ENCODE measurements at regions not wholly inside any gene's neighbourhood (a gene's known extent, or its start where the extent isn't known, plus 50 kb on each side); places are given as distances from the start of the nearest gene placed in this dataset.

- Mint-ChIP-seq H3K36me3 (no peaks in the 10 kb centered on the region), H3K4me1 (no peaks in the 10 kb centered on the region), H3K4me3 (no peak overlapping the region), H3K27ac (no peak overlapping the region), H3K9me3 (no peaks in the 10 kb centered on the region), H3K27me3 (peaks cover 0 to 6% (median 0%) of the 10 kb centered on the region in 5 donors)
- POLR2A ChIA-PET, result no interaction called here
- no peak for DNase-seq
- ATAC-seq, result no peak
Observed at GRCh38 chr9:105975886-105976645, 281.7 kb downstream of the TMEM38B start.

DNA sequence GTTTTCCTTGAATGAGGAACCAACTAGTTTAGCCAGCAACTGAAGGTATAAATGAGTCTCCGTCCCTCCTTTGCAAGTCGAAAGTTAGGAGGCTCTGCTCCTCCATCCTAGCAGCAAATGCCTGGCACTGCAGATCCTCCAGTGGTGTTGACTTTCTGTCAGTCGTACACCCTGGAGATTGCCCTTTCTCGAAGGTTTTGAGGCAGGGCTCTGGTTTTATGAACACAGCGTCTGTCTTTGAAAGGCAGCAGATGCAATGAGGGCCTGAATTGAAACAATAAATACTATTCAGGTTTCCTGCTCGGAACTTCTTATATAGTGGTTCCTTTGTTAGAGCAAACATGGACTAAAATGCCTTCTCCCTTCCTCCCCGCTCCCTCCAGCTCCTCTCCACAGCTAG is 284.0 kb downstream of the TMEM38B start:
- H3K27me3 Mint-ChIP-seq, result peaks cover 0 to under 1% (median 0%) of the 10 kb centered on the region in 5 donors
- no peaks in the 10 kb centered on the region for H3K36me3 Mint-ChIP-seq
- no peak overlapping the region for H3K27ac Mint-ChIP-seq
- DNase-seq, result no peak
- POLR2A ChIA-PET, result no interaction called here
- no peaks in the 10 kb centered on the region for H3K4me1 Mint-ChIP-seq
- no peaks in the 10 kb centered on the region for H3K9me3 Mint-ChIP-seq
- no peak for ATAC-seq
- H3K4me3 Mint-ChIP-seq, result no peak overlapping the region

- ATAC-seq, result no peak
- no peaks in the 10 kb centered on the region for H3K36me3 Mint-ChIP-seq
- POLR2A ChIA-PET, result no interaction called here
- no peak overlapping the region for H3K27ac Mint-ChIP-seq
- no peak for DNase-seq
- no peaks in the 10 kb centered on the region for H3K9me3 Mint-ChIP-seq
- no peak overlapping the region for H3K4me3 Mint-ChIP-seq
- H3K27me3 Mint-ChIP-seq, result no peaks in the 10 kb centered on the region
- H3K4me1 Mint-ChIP-seq, result no peaks in the 10 kb centered on the region
Observed at GRCh38 chr9:105978826-105979225, 284.5 kb downstream of the TMEM38B start.

DNA sequence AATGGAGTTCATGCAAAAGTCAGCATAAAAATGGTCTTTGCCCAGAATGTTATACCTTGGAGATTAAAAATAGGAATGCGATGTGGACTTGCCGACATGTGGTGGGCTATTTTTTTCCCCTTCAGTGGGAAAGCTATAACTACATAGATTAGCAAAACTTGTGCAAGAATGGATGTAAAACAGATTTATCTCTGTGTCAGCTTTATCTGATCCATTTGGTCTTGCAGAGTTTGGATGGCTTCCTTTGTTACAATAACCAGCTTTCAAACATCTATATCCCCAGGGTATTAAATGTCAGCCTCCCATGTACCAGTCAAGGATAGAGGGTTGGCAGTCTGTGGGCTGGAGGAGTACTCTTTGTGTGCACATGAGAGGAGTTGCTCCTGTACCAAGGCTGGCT is 284.9 kb downstream of the TMEM38B start:
- Mint-ChIP-seq H3K27ac (no peak overlapping the region), H3K9me3 (no peaks in the 10 kb centered on the region), H3K4me1 (no peaks in the 10 kb centered on the region), H3K27me3 (no peaks in the 10 kb centered on the region), H3K4me3 (no peak overlapping the region), H3K36me3 (no peaks in the 10 kb centered on the region)
- POLR2A ChIA-PET, result no interaction called here
- DNase-seq (no peak), ATAC-seq (no peak)

- Mint-ChIP-seq H3K4me3 (no peak overlapping the region), H3K9me3 (no peaks in the 10 kb centered on the region), H3K36me3 (no peaks in the 10 kb centered on the region), H3K27ac (no peak overlapping the region), H3K27me3 (no peaks in the 10 kb centered on the region), H3K4me1 (no peaks in the 10 kb centered on the region)
- POLR2A ChIA-PET, result no interaction called here
- ATAC-seq (no peak), DNase-seq (no peak)
Observed at GRCh38 chr9:105984714-105985113, 290.4 kb downstream of the TMEM38B start.

GRCh38 chr9:105993116-105993854 is 298.9 kb downstream of the TMEM38B start:
- Mint-ChIP-seq H3K4me1 (no peaks in the 10 kb centered on the region), H3K27ac (no peak overlapping the region), H3K9me3 (peaks cover 0 to 2% (median 0%) of the 10 kb centered on the region in 9 donors), H3K36me3 (no peaks in the 10 kb centered on the region), H3K27me3 (no peaks in the 10 kb centered on the region), H3K4me3 (no peak overlapping the region)
- DNase-seq (no peak), ATAC-seq (no peak)
- POLR2A ChIA-PET, result no interaction called here

DNA sequence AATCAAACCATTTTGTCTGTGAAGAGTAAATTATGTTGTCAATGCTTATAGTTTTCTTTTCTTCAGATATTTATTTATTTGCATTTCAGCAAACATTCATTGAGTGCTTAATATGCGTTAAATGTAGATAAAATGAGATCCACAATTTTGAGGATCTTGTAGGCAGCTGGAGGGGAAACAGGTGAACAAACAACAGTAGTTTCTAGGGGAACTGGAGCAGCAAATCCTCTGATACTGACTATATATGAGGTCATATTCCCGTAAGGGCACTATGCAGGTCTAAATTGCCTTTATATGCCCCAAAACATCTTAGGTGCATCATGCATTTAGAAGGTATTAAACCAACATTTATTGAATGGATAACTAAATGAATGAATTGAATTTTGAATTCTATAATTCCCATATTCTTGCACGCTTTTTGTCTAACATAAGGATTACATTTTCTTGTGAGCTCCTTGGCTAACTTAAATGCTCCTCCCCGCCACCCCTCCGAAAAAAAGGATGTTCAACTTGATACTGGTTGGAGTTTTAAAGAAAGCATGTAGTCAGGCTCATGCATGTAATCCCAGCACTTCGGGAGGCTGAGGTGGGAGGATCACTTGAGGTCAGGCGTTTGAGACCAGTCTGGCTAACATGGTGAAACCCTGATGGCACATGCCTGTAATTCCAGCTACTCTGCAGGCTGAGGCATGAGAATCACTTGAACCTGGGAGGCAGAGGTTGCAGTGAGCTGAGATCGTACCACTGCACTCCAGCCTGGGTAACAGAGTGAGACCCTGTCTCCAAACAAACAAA is 299.8 kb downstream of the TMEM38B start:
- Mint-ChIP-seq H3K36me3 (no peaks in the 10 kb centered on the region), H3K27ac (no peak overlapping the region), H3K4me1 (no peaks in the 10 kb centered on the region), H3K27me3 (no peaks in the 10 kb centered on the region), H3K4me3 (no peak overlapping the region), H3K9me3 (peaks cover 0 to 2% (median 0%) of the 10 kb centered on the region in 9 donors)
- POLR2A ChIA-PET, result no interaction called here
- ATAC-seq (no peak), DNase-seq (no peak)

DNA sequence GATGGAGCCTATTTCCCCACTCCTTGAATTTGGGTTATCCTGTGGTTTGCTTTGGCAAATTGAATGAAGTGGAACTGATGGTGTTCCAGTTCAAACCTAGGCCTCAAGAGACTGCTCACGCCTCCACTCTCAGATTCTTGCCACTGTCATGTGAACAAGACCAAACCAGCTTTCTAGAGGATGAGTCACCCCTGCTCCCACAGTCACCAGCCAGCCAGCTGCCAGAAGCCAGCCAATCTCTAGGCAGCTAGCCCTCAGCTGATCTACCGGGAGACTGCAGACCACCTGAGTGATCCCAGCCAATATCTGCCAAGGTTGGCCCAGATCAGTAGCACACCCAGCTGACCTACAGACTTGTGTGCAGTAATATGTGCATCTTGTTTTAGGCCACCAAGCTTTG is 300.6 kb downstream of the TMEM38B start:
- H3K36me3 Mint-ChIP-seq, result no peaks in the 10 kb centered on the region
- no peak for DNase-seq
- H3K4me1 Mint-ChIP-seq, result no peaks in the 10 kb centered on the region
- H3K9me3 Mint-ChIP-seq, result peaks cover 0 to 2% (median 0%) of the 10 kb centered on the region in 9 donors
- H3K4me3 Mint-ChIP-seq, result no peak overlapping the region
- H3K27ac Mint-ChIP-seq, result no peak overlapping the region
- no peaks in the 10 kb centered on the region for H3K27me3 Mint-ChIP-seq
- no peak for ATAC-seq
- POLR2A ChIA-PET, result no interaction called here

GRCh38 chr9:106017198-106017740 is 322.9 kb downstream of the TMEM38B start:
- no peak for ATAC-seq
- Mint-ChIP-seq H3K9me3 (peaks cover 0 to 11% (median 0%) of the 10 kb centered on the region in 9 donors), H3K27ac (no peak overlapping the region), H3K4me1 (no peaks in the 10 kb centered on the region), H3K4me3 (no peak overlapping the region), H3K27me3 (peaks cover 0 to 8% (median 0%) of the 10 kb centered on the region in 5 donors), H3K36me3 (no peaks in the 10 kb centered on the region)
- DNase-seq, result no peak
- POLR2A ChIA-PET, result no interaction called here

- no peak overlapping the region for H3K4me3 Mint-ChIP-seq
- POLR2A ChIA-PET, result no interaction called here
- H3K27me3 Mint-ChIP-seq, result peaks cover 0 to 8% (median 0%) of the 10 kb centered on the region in 5 donors
- no peaks in the 10 kb centered on the region for H3K4me1 Mint-ChIP-seq
- ATAC-seq (no peak), DNase-seq (no peak)
- H3K9me3 Mint-ChIP-seq, result peaks cover 0 to 5% (median 0%) of the 10 kb centered on the region in 9 donors
- no peak overlapping the region for H3K27ac Mint-ChIP-seq
- no peaks in the 10 kb centered on the region for H3K36me3 Mint-ChIP-seq
Observed at GRCh38 chr9:106019039-106019680, 324.8 kb downstream of the TMEM38B start.

DNA sequence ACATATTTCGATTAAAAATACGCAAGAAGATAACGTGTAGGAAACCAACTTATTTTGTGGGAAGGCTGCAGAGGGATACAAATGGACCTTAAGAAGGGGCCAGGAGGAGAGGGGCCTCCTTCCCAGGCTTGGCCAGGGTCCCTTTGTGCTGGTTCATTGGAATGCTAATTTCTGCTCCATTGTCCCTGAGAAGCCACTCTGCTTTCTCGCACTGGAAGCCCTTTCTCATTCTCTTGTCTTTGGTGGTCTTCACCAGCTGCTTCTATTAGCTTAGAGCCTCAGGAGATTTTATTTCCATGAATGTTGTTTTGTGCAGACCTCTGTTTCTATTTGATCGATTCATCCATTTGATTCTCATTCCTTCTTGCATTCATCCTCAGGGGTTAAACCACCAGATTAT is 325.4 kb downstream of the TMEM38B start:
- no peak for ATAC-seq
- Mint-ChIP-seq H3K36me3 (no peaks in the 10 kb centered on the region), H3K4me3 (no peak overlapping the region), H3K27ac (no peak overlapping the region), H3K27me3 (peaks cover 0 to 8% (median 0%) of the 10 kb centered on the region in 5 donors), H3K4me1 (no peaks in the 10 kb centered on the region), H3K9me3 (peaks cover 0 to 4% (median 0%) of the 10 kb centered on the region in 9 donors)
- POLR2A ChIA-PET, result no interaction called here
- DNase-seq, result no peak

DNA sequence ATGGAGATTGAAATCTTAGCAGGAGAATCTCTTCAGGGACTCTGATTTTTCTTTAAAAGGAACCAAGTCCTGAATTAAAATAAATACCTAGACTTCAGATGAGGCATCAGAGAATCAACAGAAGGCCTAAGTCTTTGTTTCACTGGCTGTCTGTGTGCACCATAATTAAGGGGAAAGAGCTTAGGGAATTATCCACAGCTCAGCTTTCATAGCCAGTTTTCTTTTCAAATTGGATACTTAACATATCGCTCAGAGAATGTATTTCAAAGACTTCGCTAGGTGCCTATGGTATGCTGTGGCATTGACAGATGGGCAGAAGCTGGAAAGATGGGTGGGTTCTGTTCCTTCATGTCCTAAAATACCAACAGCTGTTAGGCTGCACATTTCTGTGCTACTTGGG is 325.8 kb downstream of the TMEM38B start:
- DNase-seq (no peak), ATAC-seq (no peak)
- POLR2A ChIA-PET, result no interaction called here
- Mint-ChIP-seq H3K36me3 (no peaks in the 10 kb centered on the region), H3K27me3 (peaks cover 0 to 8% (median 0%) of the 10 kb centered on the region in 5 donors), H3K9me3 (peaks cover 0 to 7% (median 0%) of the 10 kb centered on the region in 9 donors), H3K27ac (no peak overlapping the region), H3K4me3 (no peak overlapping the region), H3K4me1 (no peaks in the 10 kb centered on the region)

Data from naive thymus-derived CD8-positive, alpha-beta T cell (primary cell).